Naive thymus-derived CD4-positive, alpha-beta T cell (primary cell): ENCODE measurements at regions not wholly inside any gene's neighbourhood (a gene's known extent, or its start where the extent isn't known, plus 50 kb on each side); places are given as distances from the start of the nearest gene placed in this dataset.
"Not testable (repeated sequence)": the region's sequence is repeated elsewhere in the genome, so short reads cannot be mapped to it uniquely, and the experiment has no call there.

Experiments
- ATAC-seq: fragments of 150-1000 bp; cut with Tn5 transposase; 2 replicates; pipeline ENCODE4 v1.10.0; 2021; ENCODE audit warnings: mild to moderate bottlenecking, moderate library complexity
- CTCF ChIA-PET: fragments of 350-600 bp; sonication (Branson Sonifier 250); formaldehyde crosslinking; loops from one replicate; lab custom pipeline; 2021; ENCODE audit warnings: antibody characterized with exemption; lab: Charles Lee
- POLR2A ChIA-PET: fragments of 350-600 bp; sonication (Branson Sonifier 250); formaldehyde crosslinking; loops from one replicate; lab custom pipeline; 2021; ENCODE audit warnings: antibody characterized with exemption, inconsistent platforms; lab: Charles Lee
- DNase-seq, 9 donors: peaks; one replicate each; pipeline versions ENCODE4 v3.0.0 to v3.0.0-alpha.2; 2020 to 2022; ENCODE audit warnings: mixed read lengths in 1 of 9
- H3K27ac ChIP-seq: one replicate; pipeline ENCODE4 v1.7.0; 2013; ENCODE audit warnings: mild to moderate bottlenecking, low read depth, low read length, moderate library complexity
- H3K27me3 ChIP-seq, 2 donors: one replicate each; pipeline ENCODE4 v1.7.0; 2013; ENCODE audit warnings: low read length in 2 of 2, mild to moderate bottlenecking in 2 of 2, moderate library complexity in 2 of 2; ENCODE audit not compliant: control insufficient read depth in 2 of 2, insufficient read depth in 2 of 2
- H3K36me3 ChIP-seq, 3 experiments: 1 replicate in 2 of 3; 2 replicates in 1 of 3; pipeline ENCODE4 v1.7.0; 2013; ENCODE audit warnings: low read length in 3 of 3, mild to moderate bottlenecking in 3 of 3, moderate library complexity in 1 of 3; ENCODE audit not compliant: insufficient read depth in 3 of 3, control insufficient read depth in 2 of 3
- H3K4me1 ChIP-seq, 2 donors: one replicate each; pipeline ENCODE4 v1.7.0; 2013; ENCODE audit warnings: low read length in 2 of 2, mild to moderate bottlenecking in 2 of 2, moderate library complexity in 1 of 2; ENCODE audit not compliant: control insufficient read depth in 2 of 2, insufficient read depth in 2 of 2
- H3K4me3 ChIP-seq: 2 replicates; pipeline ENCODE4 v1.7.0; 2013; ENCODE audit warnings: mild to moderate bottlenecking, low read length
- H3K9me3 ChIP-seq, 3 experiments: 1 replicate in 2 of 3; 2 replicates in 1 of 3; pipeline ENCODE4 v1.7.0; 2013; ENCODE audit warnings: low read length in 3 of 3; ENCODE audit not compliant: control insufficient read depth in 2 of 3
- H3K27ac Mint-ChIP-seq, 9 donors: one replicate each; pipeline ENCODE4 v1.8.0; 2020 to 2022; ENCODE audit warnings: mixed read lengths in 9 of 9, mild to moderate bottlenecking in 8 of 9, moderate library complexity in 5 of 9, inconsistent platforms in 2 of 9
- H3K27me3 Mint-ChIP-seq, 5 donors: one replicate each; pipeline ENCODE4 v1.8.0; 2021 to 2022; ENCODE audit warnings: mixed read lengths in 5 of 5, mild to moderate bottlenecking in 1 of 5
- H3K36me3 Mint-ChIP-seq, 5 donors: one replicate each; pipeline ENCODE4 v1.8.0; 2020 to 2022; ENCODE audit warnings: mixed read lengths in 5 of 5, mild to moderate bottlenecking in 3 of 5, inconsistent platforms in 1 of 5
- H3K4me1 Mint-ChIP-seq, 7 donors: one replicate each; pipeline ENCODE4 v1.8.0; 2020 to 2022; ENCODE audit warnings: mixed read lengths in 7 of 7, mild to moderate bottlenecking in 3 of 7, inconsistent platforms in 1 of 7
- H3K4me3 Mint-ChIP-seq, 10 donors: one replicate each; pipeline ENCODE4 v1.8.0; 2020 to 2022; ENCODE audit warnings: mild to moderate bottlenecking in 10 of 10, mixed read lengths in 10 of 10, moderate library complexity in 6 of 10, inconsistent platforms in 2 of 10
- H3K9me3 Mint-ChIP-seq, 11 donors: one replicate each; pipeline ENCODE4 v1.8.0; 2020 to 2022; ENCODE audit warnings: mixed read lengths in 11 of 11, mild to moderate bottlenecking in 4 of 11, inconsistent platforms in 1 of 11, moderate library complexity in 1 of 11
- intact Hi-C, 2 donors: fragments of 100-400 bp; cut with micrococcal nuclease; formaldehyde crosslinking; loops; one replicate each; pipeline ENCODE4 v1.15.1; 2023

- H3K27ac Mint-ChIP-seq, DNase-seq, POLR2A ChIA-PET, H3K27me3 Mint-ChIP-seq, H3K4me1 ChIP-seq, intact Hi-C loops, H3K27ac ChIP-seq, H3K4me3 ChIP-seq, H3K36me3 ChIP-seq, H3K27me3 ChIP-seq, CTCF ChIA-PET, ATAC-seq: not testable (repeated sequence)
- Mint-ChIP-seq H3K4me3 (peak overlapping the region in 1 of 10 donors; percentile 36), H3K4me1 (peaks cover 0 to 23% (median 0%) of the 10 kb centered on the region in 7 donors), H3K36me3 (peaks cover 0 to 73% (median 19%) of the 10 kb centered on the region in 5 donors), H3K9me3 (peaks cover 24 to 83% (median 68%) of the 10 kb centered on the region in 11 donors)
- peaks cover 0 to 25% (median 0%) of the 10 kb centered on the region in 3 experiments for H3K9me3 ChIP-seq
Observed at GRCh38 chrY:10958122-10958521, 1430.4 kb downstream of the TSPY10 start.

- H3K27me3 ChIP-seq = no peaks in the 10 kb centered on the region
- ChIA-PET CTCF (no interaction called here), POLR2A (no interaction called here)
- no peak overlapping the region for H3K27ac ChIP-seq
- peaks cover 0 to 11% (median 0%) of the 10 kb centered on the region in 7 donors for H3K4me1 Mint-ChIP-seq
- no peak overlapping the region for H3K27ac Mint-ChIP-seq
- H3K27me3 Mint-ChIP-seq = no peaks in the 10 kb centered on the region
- H3K36me3 Mint-ChIP-seq = peaks cover 0 to 89% (median 56%) of the 10 kb centered on the region in 5 donors
- no peaks in the 10 kb centered on the region for H3K4me1 ChIP-seq
- ATAC-seq (no peak), DNase-seq (no peak)
- no peak overlapping the region for H3K4me3 ChIP-seq
- H3K9me3 Mint-ChIP-seq = peaks cover 10 to 95% (median 66%) of the 10 kb centered on the region in 11 donors
- H3K4me3 Mint-ChIP-seq = no peak overlapping the region
- intact Hi-C loops = no loop called here
- peaks cover 0 to 27% (median 0%) of the 10 kb centered on the region in 3 experiments for H3K9me3 ChIP-seq
- H3K36me3 ChIP-seq = no peaks in the 10 kb centered on the region
Observed at GRCh38 chrY:10973422-10973821, 1445.7 kb downstream of the TSPY10 start.

- peak overlapping the region in 1 of 10 donors; percentile 11 for H3K4me3 Mint-ChIP-seq
- CTCF ChIA-PET = no interaction called here
- POLR2A ChIA-PET = no interaction called here
Observed at GRCh38 chrY:10986655-10987054, 1459.0 kb downstream of the TSPY10 start.

GRCh38 chrY:10987626-10988025, 1459.9 kb downstream of the TSPY10 start:
- Histone ChIP-seq H3K4me3 (no peak overlapping the region), H3K27me3 (no peaks in the 10 kb centered on the region), H3K27ac (no peak overlapping the region), H3K36me3 (no peaks in the 10 kb centered on the region), H3K4me1 (no peaks in the 10 kb centered on the region), H3K9me3 (peaks cover 0 to 52% (median 3%) of the 10 kb centered on the region in 3 experiments)
- peaks cover 0 to 26% (median 0%) of the 10 kb centered on the region in 7 donors for H3K4me1 Mint-ChIP-seq
- ChIA-PET POLR2A (no interaction called here), CTCF (no interaction called here)
- DNase-seq = no peak
- no peak overlapping the region for H3K27ac Mint-ChIP-seq
- peaks cover 31 to 100% (median 90%) of the 10 kb centered on the region in 11 donors for H3K9me3 Mint-ChIP-seq
- peak; percentile 40 for ATAC-seq
- peaks cover 3 to 81% (median 44%) of the 10 kb centered on the region in 5 donors for H3K36me3 Mint-ChIP-seq
- H3K4me3 Mint-ChIP-seq = peak overlapping the region in 1 of 10 donors; percentile 45
- no peaks in the 10 kb centered on the region for H3K27me3 Mint-ChIP-seq
- intact Hi-C loops = no loop called here

More at GRCh38 chrY:10986655-10987054, 1459.0 kb downstream of the TSPY10 start:
- Mint-ChIP-seq H3K9me3 (peaks cover 36 to 100% (median 91%) of the 10 kb centered on the region in 11 donors), H3K4me1 (peaks cover 0 to 26% (median 0%) of the 10 kb centered on the region in 7 donors), H3K27ac (no peak overlapping the region), H3K36me3 (peaks cover 3 to 88% (median 49%) of the 10 kb centered on the region in 5 donors), H3K27me3 (no peaks in the 10 kb centered on the region)
- no peaks in the 10 kb centered on the region for H3K36me3 ChIP-seq
- intact Hi-C loops = no loop called here
- DNase-seq (no peak), ATAC-seq (no peak)
- H3K27me3 ChIP-seq = no peaks in the 10 kb centered on the region
- H3K4me1 ChIP-seq = no peaks in the 10 kb centered on the region
- peaks cover 0 to 56% (median 3%) of the 10 kb centered on the region in 3 experiments for H3K9me3 ChIP-seq
- H3K27ac ChIP-seq = no peak overlapping the region
- H3K4me3 ChIP-seq = no peak overlapping the region

- H3K4me1 ChIP-seq = no peaks in the 10 kb centered on the region
- no peak overlapping the region for H3K27ac ChIP-seq
- H3K27me3 ChIP-seq = no peaks in the 10 kb centered on the region
- intact Hi-C loops = no loop called here
- no peaks in the 10 kb centered on the region for H3K36me3 ChIP-seq
- no peak for DNase-seq
- Mint-ChIP-seq H3K4me3 (no peak overlapping the region), H3K27ac (no peak overlapping the region), H3K27me3 (no peaks in the 10 kb centered on the region), H3K36me3 (peaks cover 0 to 60% (median 34%) of the 10 kb centered on the region in 5 donors), H3K9me3 (peaks cover 15 to 100% (median 83%) of the 10 kb centered on the region in 11 donors), H3K4me1 (peaks cover 0 to 1% (median 0%) of the 10 kb centered on the region in 7 donors)
- POLR2A ChIA-PET = no interaction called here
- no peak for ATAC-seq
- CTCF ChIA-PET = no interaction called here
- peaks cover 0 to 42% (median 5%) of the 10 kb centered on the region in 3 experiments for H3K9me3 ChIP-seq
- no peak overlapping the region for H3K4me3 ChIP-seq
Observed at GRCh38 chrY:10993955-10994354, 1466.3 kb downstream of the TSPY10 start.

GRCh38 chrY:10999715-11000114, 1472.0 kb downstream of the TSPY10 start:
- H3K4me1 ChIP-seq, H3K27ac Mint-ChIP-seq, intact Hi-C loops, H3K36me3 ChIP-seq, H3K4me1 Mint-ChIP-seq, POLR2A ChIA-PET, CTCF ChIA-PET, H3K27ac ChIP-seq, H3K4me3 Mint-ChIP-seq, DNase-seq, H3K27me3 Mint-ChIP-seq, H3K4me3 ChIP-seq, H3K27me3 ChIP-seq: not testable (repeated sequence)
- H3K9me3 Mint-ChIP-seq = peaks cover 14 to 86% (median 69%) of the 10 kb centered on the region in 11 donors
- H3K36me3 Mint-ChIP-seq = peaks cover 0 to 45% (median 23%) of the 10 kb centered on the region in 5 donors
- ATAC-seq = peak; percentile 70
- peaks cover 0 to 28% (median 0%) of the 10 kb centered on the region in 3 experiments for H3K9me3 ChIP-seq

GRCh38 chrY:11014229-11014628, 1486.5 kb downstream of the TSPY10 start:
- H3K4me3 ChIP-seq, H3K27me3 ChIP-seq, H3K27ac ChIP-seq, H3K4me1 ChIP-seq, H3K27me3 Mint-ChIP-seq, DNase-seq, H3K36me3 ChIP-seq, H3K27ac Mint-ChIP-seq, ATAC-seq, CTCF ChIA-PET, POLR2A ChIA-PET, intact Hi-C loops: not testable (repeated sequence)
- Mint-ChIP-seq H3K4me1 (peaks cover 0 to 17% (median 0%) of the 10 kb centered on the region in 7 donors), H3K36me3 (peaks cover 3 to 87% (median 30%) of the 10 kb centered on the region in 5 donors), H3K4me3 (peak overlapping the region in 1 of 10 donors; percentile 5), H3K9me3 (peaks cover 19 to 95% (median 75%) of the 10 kb centered on the region in 11 donors)
- peaks cover 0 to 14% (median 0%) of the 10 kb centered on the region in 3 experiments for H3K9me3 ChIP-seq
